ENCODE measurements at regions not wholly inside any gene's neighbourhood (a gene's known extent, or its start where the extent isn't known, plus 50 kb on each side); places are given as distances from the start of the nearest gene placed in this dataset.

GRCh38 chr13:31081316-31081715 lies 80.4 kb downstream of the HSPH1 start:
- DNase-seq = no peak

- no peak for DNase-seq
Measured at GRCh38 chr13:31074756-31075155, 86.9 kb downstream of the HSPH1 start.

GRCh38 chr13:31073859-31074718 lies 87.6 kb downstream of the HSPH1 start:
- peak in 1 of 2 donors; percentile 4 for DNase-seq

DNA sequence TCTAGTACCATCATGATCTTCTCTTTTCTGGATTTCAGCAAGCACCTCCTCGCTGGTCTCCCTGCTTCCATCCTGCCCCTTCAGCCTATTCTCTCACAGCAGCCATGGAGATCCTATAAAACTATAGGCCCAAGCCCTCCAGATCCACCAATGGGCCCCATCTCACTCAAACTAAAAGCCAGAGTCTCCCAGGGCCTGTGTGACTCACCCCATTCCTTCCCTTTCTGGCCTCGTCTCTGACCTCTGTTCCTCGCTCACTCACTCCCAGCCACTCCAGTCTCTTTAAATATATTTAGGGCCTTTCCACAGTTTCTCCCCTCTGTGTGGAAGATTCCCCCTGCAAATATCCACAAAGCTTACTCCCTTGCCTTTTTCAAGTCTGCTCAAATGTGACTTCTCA lies 89.7 kb downstream of the HSPH1 start:
- DNase-seq = no peak

DNA sequence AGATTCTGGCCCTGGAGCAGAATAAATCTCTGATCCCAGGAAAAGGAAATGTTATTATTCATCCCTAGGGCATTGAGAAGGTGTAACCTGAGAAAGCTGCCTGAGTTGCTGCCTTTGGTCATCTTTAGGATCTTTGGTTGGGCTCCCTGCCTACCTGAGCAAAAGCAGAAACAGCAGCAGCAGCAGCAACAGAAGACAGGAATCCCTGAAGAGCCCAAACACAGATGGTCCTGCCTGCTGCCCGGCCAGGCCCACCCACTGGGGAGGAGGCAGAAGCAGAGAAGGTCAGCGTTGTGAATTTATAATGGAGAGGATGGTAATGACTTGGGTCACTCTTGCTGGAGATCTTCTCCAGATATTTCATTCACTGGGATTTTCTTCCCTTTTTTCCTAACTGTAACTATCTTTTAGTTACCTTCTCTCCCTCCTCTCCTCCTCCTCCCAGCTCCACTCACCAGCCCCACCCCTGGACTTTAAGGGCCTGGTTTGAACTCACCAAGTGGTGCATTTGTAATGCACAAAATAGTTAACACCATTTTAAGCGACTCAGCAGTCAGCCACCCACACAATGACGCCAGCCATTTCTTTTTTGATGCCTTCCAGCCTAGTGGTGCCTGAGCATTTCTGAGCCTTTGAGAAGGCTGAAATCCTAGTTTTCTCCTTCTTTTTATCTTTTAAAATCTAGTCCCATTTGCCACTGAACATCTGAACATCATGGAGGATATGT lies 91.7 kb downstream of the HSPH1 start:
- DNase-seq = no peak

DNA sequence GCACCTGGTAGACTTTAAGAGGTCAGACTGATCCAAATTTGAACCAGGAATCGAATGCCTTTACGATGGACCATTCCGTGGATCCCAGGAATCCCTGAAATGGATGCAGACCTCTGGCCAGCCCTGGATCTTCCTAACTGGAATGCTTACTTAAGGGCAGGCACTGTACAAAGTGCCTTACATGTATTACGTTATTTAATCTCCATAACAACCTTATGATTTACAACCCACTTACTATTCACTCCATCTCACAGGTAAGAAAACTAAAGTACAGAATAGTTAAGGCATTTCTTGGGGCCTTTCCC lies 93.6 kb downstream of the HSPH1 start:
- no peak for DNase-seq

DNA sequence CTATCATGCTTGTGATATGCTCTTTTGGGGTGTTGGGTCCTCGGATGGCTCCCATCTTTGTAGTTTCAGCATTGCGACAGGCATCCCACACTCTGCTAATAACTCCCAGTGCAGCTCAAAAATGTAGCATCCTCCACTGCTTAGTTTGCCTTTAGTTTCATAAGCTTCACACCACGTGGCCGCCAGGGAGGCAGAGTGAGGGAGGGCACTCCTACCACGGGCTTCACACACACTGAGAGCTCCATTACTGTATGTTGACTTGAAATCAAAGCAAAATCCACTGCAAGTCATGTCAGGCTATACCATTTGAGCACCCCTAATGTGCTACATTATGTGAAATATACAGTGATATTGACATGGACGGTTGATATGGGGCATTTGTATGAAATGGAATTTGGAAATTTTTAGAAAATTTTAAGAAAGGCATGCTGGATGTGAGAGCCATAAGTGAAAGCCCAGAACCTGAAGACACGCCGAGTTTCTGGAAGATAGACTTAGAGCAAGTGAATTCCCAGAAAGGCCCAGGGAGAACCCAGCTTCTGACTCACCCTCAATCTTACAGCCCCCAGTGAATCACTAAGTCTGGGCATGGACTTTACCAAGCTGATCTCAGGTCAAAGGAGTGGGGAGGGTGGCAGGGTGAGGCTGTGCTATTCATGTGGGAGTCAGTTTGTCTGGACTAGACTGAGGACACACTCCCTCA lies 94.1 kb downstream of the HSPH1 start:
- DNase-seq = no peak

DNA sequence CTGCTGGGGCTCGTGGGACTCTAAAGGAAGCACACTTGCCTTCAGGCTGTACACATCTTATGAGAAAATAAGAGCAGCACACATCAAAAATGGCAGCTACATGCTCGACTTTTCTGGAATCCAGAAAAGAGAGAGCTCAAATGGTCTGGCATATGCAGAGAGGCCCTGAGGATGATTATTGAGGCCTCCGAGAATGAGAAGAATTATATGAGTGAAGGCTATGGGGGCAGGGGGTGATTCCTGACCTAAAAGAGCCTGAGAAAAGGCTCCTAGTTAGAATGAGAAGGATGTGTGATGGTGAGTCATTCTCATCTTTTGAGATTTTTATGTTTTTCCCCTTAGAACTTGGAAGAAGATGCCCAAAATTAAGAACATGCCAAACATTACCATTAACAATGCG lies 97.1 kb downstream of the HSPH1 start:
- DNase-seq = no peak

DNA sequence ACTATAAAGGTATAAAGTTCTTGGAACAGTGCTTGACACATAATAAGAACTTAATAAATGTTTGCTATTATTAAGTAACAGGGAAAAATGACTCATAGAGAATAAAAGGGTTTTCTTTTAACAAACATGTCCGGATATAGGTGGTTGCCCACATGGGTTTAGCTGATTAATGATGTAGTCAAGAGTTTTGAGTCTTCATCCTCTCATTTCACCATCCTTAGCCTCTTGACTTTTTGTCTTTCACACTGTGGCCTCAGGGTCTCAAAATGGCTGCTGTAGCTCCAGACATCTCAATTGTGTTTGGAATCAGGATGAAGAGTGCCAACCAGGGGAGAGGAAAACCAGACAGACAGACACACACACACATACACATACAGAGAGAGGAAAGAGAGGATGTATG lies 97.9 kb downstream of the HSPH1 start:
- DNase-seq = no peak

- no peak for DNase-seq
Measured at GRCh38 chr13:31060655-31061054, 101.0 kb downstream of the HSPH1 start.

DNA sequence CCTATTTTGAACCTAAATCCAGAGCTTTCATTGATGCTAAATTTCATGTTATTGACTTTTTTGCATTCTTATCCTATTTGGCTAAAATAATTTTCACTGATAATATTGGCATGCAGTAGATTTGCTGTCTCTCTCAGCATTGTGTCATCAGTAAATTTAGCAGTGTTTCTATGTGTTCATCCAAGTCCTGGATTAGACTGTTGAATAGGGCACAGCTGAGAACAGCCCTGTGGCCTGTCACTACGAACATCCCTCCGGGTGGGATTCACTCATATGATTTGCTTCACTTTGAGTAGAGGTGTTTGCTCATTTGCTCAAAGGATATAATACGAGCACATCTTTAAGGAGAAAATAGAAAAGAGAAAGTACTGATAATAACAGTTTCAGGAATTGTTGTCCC lies 101.5 kb downstream of the HSPH1 start:
- no peak for DNase-seq

DNA sequence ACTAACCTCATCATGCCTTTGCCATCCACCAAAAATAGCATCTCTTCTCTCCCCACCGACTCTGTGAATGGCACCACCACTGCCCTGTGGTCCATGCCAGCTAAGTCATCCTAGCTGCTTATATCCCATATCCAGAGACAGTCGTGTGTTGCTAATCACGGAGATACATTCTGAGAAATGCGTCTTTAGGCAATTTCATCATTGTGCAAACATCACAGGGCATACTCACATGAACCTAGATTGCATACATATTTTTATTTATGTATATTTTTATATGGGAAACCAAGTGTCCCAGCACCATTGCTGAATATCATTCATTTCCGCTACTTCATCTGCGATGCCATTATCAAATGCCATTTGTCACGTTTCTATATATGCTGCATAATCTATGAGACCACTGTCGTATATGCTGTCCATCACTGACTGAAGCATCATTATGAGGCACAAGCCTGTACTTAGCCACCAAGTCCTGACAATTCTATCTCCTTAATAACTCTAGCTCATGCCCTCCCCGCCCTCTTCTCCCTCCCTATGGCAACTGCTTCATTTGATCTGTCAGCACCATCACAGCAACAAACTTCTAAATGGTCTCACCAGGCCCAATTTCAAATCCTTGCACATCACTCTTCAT lies 104.2 kb downstream of the HSPH1 start:
- DNase-seq = no peak

- DNase-seq = no peak
Measured at GRCh38 chr13:31056644-31057271, 104.9 kb downstream of the HSPH1 start.

GRCh38 chr13:31055589-31055988 lies 106.1 kb downstream of the HSPH1 start:
- DNase-seq = no peak

- no peak for DNase-seq
Measured at GRCh38 chr13:31054632-31055031, 107.1 kb downstream of the HSPH1 start.

- no peak for DNase-seq
Measured at GRCh38 chr13:31053896-31054295, 107.8 kb downstream of the HSPH1 start.

DNA sequence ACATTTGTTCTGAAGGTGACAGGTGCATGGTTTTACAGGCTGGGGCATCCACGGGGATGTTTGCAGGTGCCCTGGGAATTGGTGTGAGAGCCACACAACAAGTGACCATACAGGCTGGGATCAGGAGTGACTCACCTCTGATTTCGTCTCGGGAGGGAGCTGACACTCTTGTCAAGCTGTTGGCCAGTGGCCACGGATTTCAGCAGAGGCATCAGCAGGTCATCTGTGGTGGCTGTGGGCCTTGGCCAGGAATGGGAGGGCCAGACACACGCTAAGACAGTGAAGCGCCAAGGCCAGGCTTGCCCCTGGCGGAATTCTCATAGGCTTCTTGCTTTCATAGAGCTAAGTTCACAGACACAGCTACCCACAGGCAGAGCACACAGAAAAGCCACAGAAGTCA lies 108.6 kb downstream of the HSPH1 start:
- DNase-seq = no peak

GRCh38 chr13:31052478-31052877 lies 109.2 kb downstream of the HSPH1 start:
- DNase-seq = no peak

- no peak for DNase-seq
Measured at GRCh38 chr13:31051999-31052398, 109.7 kb downstream of the HSPH1 start.

- DNase-seq = no peak
Measured at GRCh38 chr13:31050486-31051400, 111.0 kb downstream of the HSPH1 start.

DNA sequence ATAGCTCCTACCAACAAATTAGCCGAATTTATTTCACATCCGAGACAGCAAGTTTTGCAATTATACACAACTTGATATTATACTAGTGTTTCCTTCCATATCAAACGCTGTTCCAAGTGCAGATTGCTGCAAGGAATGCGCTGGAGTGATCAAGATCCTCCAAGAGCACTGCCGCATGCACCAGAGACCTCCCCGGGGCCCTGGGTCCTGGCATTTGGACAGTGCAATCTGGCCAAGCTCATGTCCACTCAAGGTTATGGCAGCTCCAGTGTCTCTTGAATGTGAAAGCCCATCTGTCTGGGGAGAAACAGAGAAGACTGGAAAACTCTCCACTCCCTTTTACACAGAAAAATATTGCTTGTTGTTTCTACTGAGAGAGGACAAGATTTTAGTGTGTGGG lies 111.9 kb downstream of the HSPH1 start:
- DNase-seq = no peak

DNA sequence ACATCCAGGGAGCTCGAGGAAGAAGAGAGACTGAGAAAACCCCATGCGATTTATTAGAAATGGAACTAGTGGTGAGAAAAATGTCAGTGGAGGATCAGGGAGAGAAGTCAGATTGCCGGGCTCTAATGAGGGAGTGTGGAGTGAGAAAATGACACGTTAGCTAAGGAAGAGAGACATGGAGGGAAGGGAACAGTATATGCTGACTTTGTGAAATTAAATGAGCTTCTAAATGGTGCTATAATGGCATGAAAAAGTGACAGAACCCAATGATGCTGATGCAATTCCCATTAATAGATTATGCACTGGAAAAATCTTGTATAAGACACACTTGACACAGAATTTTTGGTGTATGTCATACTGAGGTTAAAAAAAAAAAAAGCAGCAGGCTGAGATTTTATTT lies 112.6 kb downstream of the HSPH1 start:
- no peak for DNase-seq

Data from CD4-positive, alpha-beta T cell treated with Interferon alpha-2 for 1 hour (primary cell).